Stomach (tissue), 8 donors: ENCODE measurements at regions not wholly inside any gene's neighbourhood (a gene's known extent, or its start where the extent isn't known, plus 50 kb on each side); places are given as distances from the start of the nearest gene placed in this dataset.
A peak's percentile ranks its signal among the peaks of the same experiment; 100 is the strongest.
"Not testable (repeated sequence)": the region's sequence is repeated elsewhere in the genome, so short reads cannot be mapped to it uniquely, and the experiment has no call there.

Source experiments
- DNase-seq, 2 donors: peaks; one replicate each; pipeline versions ENCODE4 v3.0.0 to v3.0.0-alpha.2; 2013 to 2019
- H3K27ac ChIP-seq, 5 donors: fragments of 200-600 bp in 4 of 5; sonication (generic) in 4 of 5; one replicate each; pipeline ENCODE4 v1.5.1; 2013 to 2019; ENCODE audit warnings: mild to moderate bottlenecking in 1 of 5, moderate library complexity in 1 of 5
- H3K27me3 ChIP-seq, 3 donors: fragments of 200-600 bp; sonication (generic); one replicate each; pipeline ENCODE4 v1.5.1; 2017 to 2019; ENCODE audit warnings: mixed run types in 1 of 3
- H3K36me3 ChIP-seq, 4 donors: fragments of 200-600 bp; sonication (generic); 1 replicate in 3 of 4; 2 replicates in 1 of 4; pipeline ENCODE4 v1.5.1; 2016 to 2019
- H3K4me1 ChIP-seq, 4 donors: fragments of 200-600 bp; sonication (generic); one replicate each; pipeline ENCODE4 v1.5.1; 2016 to 2019
- H3K4me3 ChIP-seq, 4 donors: fragments of 200-600 bp; sonication (generic) in 3 of 4; one replicate each; pipeline ENCODE4 v1.5.1; 2016 to 2019; ENCODE audit warnings: mild to moderate bottlenecking in 1 of 4
- H3K9me3 ChIP-seq, 4 donors: fragments of 200-600 bp; sonication (generic); one replicate each; pipeline ENCODE4 v1.5.1; 2016 to 2019
- CTCF ChIP-seq, 7 experiments: fragments of 450-650 bp in 4 of 7; fragments of 200-600 bp in 3 of 7; sonication (generic) in 3 of 7; IDR thresholded peaks; one replicate each; pipeline ENCODE4 v1.5.1; 2016 to 2019; ENCODE audit warnings: antibody characterized with exemption in 7 of 7, control low read depth in 2 of 7, mild to moderate bottlenecking in 1 of 7
- EP300 ChIP-seq: sonication (generic); formaldehyde crosslinking; IDR thresholded peaks from one replicate; pipeline ENCODE4 v1.6.1; 2017; ENCODE audit warnings: antibody characterized with exemption
- POLR2A ChIP-seq, 4 donors: fragments of 450-650 bp; IDR thresholded peaks; one replicate each; pipeline ENCODE4 v1.6.1; 2016; ENCODE audit warnings: antibody characterized with exemption in 4 of 4, control low read depth in 2 of 4, mild to moderate bottlenecking in 1 of 4, moderate library complexity in 1 of 4
- POLR2AphosphoS5 ChIP-seq, 3 donors: sonication (generic); formaldehyde crosslinking; IDR thresholded peaks; one replicate each; pipeline ENCODE4 v1.6.1; 2016; ENCODE audit warnings: antibody characterized with exemption in 3 of 3
- WGBS, 5 donors: extraction: QIAGEN DNeasy Blood & Tissue Kit in 3 of 5; methylation state at CpG; one replicate each; pipeline versions ENCODE4 v1.1.5 to v1.1.7; 2013 to 2018; 5-methylcytosine and 5-hydroxymethylcytosine counted together
- intact Hi-C: fragments of 100-400 bp; cut with DNase I; formaldehyde crosslinking; loops from one replicate; pipeline ENCODE4 v1.15.1; 2023; ENCODE audit warnings: low total_unique reads
- donor health status: healthy with polysubstance abuse.
- donor health status: Bipolar disorder and iron deficiency.
- donor health status: healthy.

GRCh38 chr2:67321588-67321903, 75.6 kb upstream of the ETAA1 start:
- peak overlapping the region in 3 of 5 donors; percentile 3 to 52 (median 18) for H3K27ac ChIP-seq
- DNase-seq: no peak
- H3K27me3 ChIP-seq: no peaks in the 10 kb centered on the region
- TF ChIP-seq POLR2AphosphoS5 (IDR thresholded peaks at IDR 0.05): no peak
- TF ChIP-seq POLR2A (IDR thresholded peaks at IDR 0.05): no peak
- TF ChIP-seq CTCF (IDR thresholded peaks at IDR 0.05): no peak
- no peak for TF ChIP-seq EP300
- 83 to 95% (median 92%) methylated on average over 3 of the region's 3 CpGs for WGBS, 5 donors
- no peak overlapping the region for H3K4me3 ChIP-seq
- H3K4me1 ChIP-seq: peaks cover 0 to 22% (median 4%) of the 10 kb centered on the region in 4 donors
- H3K9me3 ChIP-seq: no peaks in the 10 kb centered on the region
- H3K36me3 ChIP-seq: no peaks in the 10 kb centered on the region
- intact Hi-C loops: no loop called here

- H3K27ac ChIP-seq: peak overlapping the region in 2 of 5 donors; percentile 33 to 52
- H3K36me3 ChIP-seq: no peaks in the 10 kb centered on the region
- H3K9me3 ChIP-seq: no peaks in the 10 kb centered on the region
- no peaks in the 10 kb centered on the region for H3K27me3 ChIP-seq
- intact Hi-C loops: no loop called here
- WGBS, 5 donors: 21 to 46% (median 34%) methylated on average over 3 of the region's 3 CpGs
- H3K4me3 ChIP-seq: no peak overlapping the region
- DNase-seq: peak in 1 of 2 donors; percentile 76
- TF ChIP-seq POLR2AphosphoS5 (IDR thresholded peaks at IDR 0.05) (no peak), CTCF (IDR thresholded peaks at IDR 0.05) (peak in 2 of 7 experiments; percentile 7 to 14)
- H3K4me1 ChIP-seq: peaks cover 0 to 22% (median 4%) of the 10 kb centered on the region in 4 donors
These were observed 74.7 kb upstream of the ETAA1 start for GRCh38 chr2:67322353-67323001.

GRCh38 chr2:67323209-67323991, 73.7 kb upstream of the ETAA1 start:
- H3K27ac ChIP-seq: peak overlapping the region in 1 of 5 donors; percentile 36
- no peak for TF ChIP-seq EP300
- no peaks in the 10 kb centered on the region for H3K27me3 ChIP-seq
- WGBS, 5 donors: 37 to 49% (median 47%) methylated on average over 4 of the region's 4 CpGs
- peaks cover 0 to 22% (median 4%) of the 10 kb centered on the region in 4 donors for H3K4me1 ChIP-seq
- no peaks in the 10 kb centered on the region for H3K36me3 ChIP-seq
- no peaks in the 10 kb centered on the region for H3K9me3 ChIP-seq
- no peak overlapping the region for H3K4me3 ChIP-seq
- intact Hi-C loops: no loop called here
- peak in 1 of 2 donors; percentile 30 for DNase-seq

GRCh38 chr2:67329513-67329912, 67.6 kb upstream of the ETAA1 start:
- TF ChIP-seq EP300: no peak
- TF ChIP-seq POLR2AphosphoS5 (IDR thresholded peaks at IDR 0.05): no peak
- no peaks in the 10 kb centered on the region for H3K9me3 ChIP-seq
- H3K4me3 ChIP-seq: no peak overlapping the region
- no peaks in the 10 kb centered on the region for H3K4me1 ChIP-seq
- DNase-seq: no peak
- no peaks in the 10 kb centered on the region for H3K27me3 ChIP-seq
- no peak overlapping the region for H3K27ac ChIP-seq
- H3K36me3 ChIP-seq: no peaks in the 10 kb centered on the region
- intact Hi-C loops: no loop called here

- no peak overlapping the region for H3K27ac ChIP-seq
- H3K4me3 ChIP-seq: no peak overlapping the region
- no peaks in the 10 kb centered on the region for H3K36me3 ChIP-seq
- H3K27me3 ChIP-seq: no peaks in the 10 kb centered on the region
- no peaks in the 10 kb centered on the region for H3K9me3 ChIP-seq
- no peaks in the 10 kb centered on the region for H3K4me1 ChIP-seq
- no peak for DNase-seq
- intact Hi-C loops: no loop called here
- TF ChIP-seq POLR2AphosphoS5 (IDR thresholded peaks at IDR 0.05): no peak
These were observed 67.2 kb upstream of the ETAA1 start for GRCh38 chr2:67329951-67330350.

GRCh38 chr2:67331419-67332086, 65.6 kb upstream of the ETAA1 start:
- H3K4me3 ChIP-seq, H3K36me3 ChIP-seq, H3K9me3 ChIP-seq, DNase-seq, H3K27me3 ChIP-seq, H3K4me1 ChIP-seq, H3K27ac ChIP-seq, intact Hi-C loops: not testable (repeated sequence)
- WGBS, 5 donors: 86 to 93% (median 92%) methylated on average over 9 of the region's 9 CpGs
